HG02571 (cell line): ENCODE measurements at regions not wholly inside any gene's neighbourhood (a gene's known extent, or its start where the extent isn't known, plus 50 kb on each side); places are given as distances from the start of the nearest gene placed in this dataset.
"Not testable (repeated sequence)": the region's sequence is repeated elsewhere in the genome, so short reads cannot be mapped to it uniquely, and the experiment has no call there.

Experiments
- ATAC-seq: cut with Tn5 transposase; IDR thresholded peaks from one replicate; pipeline ENCODE4 v1.9.1; 2021; ENCODE audit warnings: mild to moderate bottlenecking, moderate library complexity; ENCODE audit not compliant: unreplicated experiment

DNA sequence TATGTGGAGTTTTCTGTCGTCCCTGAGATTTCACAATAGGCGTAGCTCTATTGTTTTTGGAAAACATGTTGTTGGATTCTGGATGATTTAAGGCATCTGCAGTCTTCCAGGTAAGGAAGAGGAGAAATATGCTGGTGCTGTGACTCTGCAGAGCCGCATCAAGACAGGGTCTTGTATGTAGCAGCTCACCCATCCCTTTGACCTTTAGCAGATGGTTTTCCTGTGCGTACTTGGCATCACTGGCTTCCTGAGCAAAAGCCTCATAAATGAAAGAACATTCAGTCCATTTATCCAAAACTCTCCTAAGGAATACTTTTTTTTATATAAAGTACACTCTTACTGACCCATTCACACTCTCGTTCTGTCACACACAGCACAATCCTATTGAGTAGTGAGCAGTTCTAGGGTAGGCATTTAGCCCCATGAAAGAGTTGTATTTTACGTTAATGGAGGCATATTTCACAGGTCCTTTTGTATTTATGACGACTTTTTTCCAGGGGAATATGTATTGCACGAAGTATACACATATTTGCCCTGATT, 443.9 kb downstream of the STK39 start:
- ATAC-seq = no peak

DNA sequence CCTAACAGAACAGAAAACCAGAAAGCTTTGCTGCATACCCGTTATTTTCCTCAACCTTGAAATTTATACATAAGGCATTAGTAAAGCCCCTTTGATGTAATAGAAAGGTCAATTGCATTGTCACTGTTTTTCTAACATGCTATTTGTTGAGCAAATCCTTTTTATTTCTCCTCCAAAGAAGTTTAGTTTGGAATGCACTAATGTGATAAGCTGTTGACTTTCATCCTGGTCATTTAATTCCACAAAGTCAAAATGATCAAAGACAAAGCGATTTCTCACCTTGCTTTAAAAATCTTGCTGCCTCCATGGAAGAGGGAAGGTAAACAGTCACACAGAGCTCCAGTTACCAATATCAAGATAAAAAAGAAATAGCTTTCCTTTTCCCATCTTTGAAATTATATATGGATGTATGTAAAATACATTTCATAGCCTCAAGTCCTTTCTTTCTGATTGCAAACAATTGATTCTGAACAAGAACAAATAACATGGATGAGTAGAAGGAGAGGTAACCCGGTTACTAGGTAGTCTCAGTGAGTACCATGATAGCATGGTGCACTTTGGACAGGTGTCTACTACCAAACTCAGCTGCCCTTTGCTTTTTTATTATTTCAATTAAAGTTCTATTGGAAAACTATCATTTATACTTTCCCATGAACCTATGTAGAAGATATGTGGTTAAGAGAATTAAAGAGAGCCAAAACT, 452.7 kb downstream of the STK39 start:
- ATAC-seq = no peak

DNA sequence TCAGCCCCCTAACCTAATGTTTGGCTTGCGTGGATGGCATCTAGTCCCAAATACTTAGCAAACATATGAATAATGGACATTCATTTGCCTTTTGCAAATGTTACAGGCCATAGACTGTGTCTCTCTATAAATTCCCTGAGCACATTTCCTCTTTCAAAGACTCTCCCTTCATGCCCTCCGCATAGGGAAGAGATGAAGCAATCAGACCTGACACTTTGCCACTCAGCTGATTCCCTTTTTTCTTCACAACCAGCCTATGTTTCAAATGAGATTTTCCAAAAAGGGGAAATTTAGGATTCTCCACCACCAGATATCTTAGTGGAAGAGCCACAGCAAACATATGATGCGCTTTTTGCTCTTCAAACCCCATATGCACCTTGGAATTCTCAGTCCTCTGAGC, 453.7 kb downstream of the STK39 start:
- ATAC-seq = no peak

DNA sequence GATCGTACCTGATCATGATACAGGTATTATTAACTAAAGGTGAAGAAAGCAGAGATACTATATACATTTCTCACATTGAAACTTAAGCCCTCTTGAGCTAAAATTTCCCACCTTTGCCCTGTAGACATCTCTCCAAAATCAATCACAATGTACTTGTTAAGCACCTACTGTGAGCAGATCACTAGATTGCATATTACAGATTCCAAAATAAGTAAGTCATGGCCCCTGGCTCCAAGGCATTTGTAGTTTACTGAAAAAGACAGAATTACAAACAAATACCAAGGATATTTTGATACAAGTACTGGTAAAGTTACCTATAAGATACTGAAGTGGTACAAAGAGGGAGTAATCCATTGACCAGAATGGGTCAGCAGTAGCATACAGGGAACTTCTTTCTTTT, 455.3 kb downstream of the STK39 start:
- ATAC-seq = no peak

DNA sequence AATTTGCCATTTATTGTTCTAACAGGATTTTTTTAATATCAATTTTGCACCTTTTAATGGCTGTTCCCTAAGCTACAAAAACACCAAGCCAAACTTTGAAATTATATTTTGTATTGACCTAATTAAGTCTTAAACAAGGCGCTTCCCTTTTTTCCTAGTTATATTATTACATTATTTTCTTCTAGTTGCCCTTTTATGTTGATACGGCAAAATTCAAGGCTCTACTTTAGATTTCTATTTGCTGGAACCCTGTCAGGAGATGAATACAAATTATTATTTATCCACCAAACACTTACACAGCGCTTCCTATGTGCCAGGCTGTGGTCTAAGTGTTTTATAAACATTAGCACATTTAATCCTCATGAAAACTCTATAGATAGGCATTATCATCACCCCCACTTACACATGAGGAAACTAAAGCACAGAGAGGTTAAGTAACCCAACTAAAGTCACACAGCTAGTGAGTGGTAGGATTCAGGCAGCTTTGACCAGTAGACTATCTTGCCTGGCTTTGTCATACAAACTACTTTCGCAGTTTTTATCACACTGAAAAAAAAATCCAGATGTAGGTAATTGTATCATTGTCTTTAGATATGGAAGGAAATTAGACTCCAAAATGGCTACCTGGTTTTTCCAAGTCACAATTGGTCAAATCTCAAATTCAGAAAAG, 456.5 kb downstream of the STK39 start:
- ATAC-seq = no peak

DNA sequence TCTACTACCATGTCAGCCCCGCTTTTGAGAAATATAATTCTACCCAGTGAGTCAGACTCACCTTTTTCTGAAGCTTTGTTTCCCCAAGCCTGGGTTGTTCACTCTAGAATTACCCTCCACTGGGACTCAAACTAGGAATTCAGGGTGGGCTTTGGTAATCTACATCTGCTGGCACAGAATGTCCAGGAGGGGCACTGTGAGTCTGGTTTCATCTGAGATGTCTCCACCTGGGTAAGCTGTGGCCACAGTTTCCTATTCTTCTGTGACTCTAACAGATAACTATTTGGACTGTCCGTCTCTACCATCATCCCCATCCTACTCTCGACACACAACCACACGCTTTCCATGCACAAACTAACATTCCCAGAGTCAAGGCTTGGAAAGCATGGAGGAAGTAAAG, 457.2 kb downstream of the STK39 start:
- no peak for ATAC-seq

DNA sequence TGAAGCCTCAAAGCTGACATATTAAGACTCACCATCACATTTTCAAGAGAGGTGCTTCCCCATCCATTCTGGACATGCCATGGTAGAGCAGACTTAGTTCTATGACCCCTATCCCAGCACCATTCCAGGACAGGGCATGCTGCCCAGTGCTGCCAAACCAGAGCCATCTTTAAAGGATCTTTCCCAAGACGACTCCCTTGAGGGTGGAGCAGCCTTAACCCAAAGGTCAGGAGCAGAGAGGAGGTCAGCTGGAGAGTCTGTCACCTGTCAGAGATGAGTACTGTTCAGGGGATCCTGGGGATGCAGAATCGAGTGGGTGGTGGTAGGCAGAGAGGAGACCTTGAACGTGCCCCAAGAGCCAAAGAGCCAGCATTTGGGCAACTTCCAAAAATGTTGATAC, 459.8 kb downstream of the STK39 start:
- ATAC-seq = no peak

DNA sequence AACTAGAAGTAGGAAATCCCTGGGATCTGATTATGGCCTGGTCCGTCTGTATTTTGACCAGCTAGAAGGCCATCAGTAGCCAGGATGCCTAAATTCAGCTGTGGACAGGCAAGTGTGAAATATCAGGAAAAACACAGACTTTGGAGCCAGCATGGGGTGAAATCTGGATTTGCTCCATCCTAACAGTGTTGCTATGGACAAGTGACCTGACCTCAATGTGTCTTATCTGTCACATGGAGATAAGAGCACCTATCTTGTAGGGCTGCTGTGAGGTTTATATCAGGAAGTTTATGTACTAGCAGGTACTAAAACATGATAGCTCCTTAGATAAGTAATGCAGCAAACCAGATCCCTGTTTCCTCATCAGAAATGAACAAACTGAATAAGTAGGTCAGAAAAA, 460.4 kb downstream of the STK39 start:
- no peak for ATAC-seq

DNA sequence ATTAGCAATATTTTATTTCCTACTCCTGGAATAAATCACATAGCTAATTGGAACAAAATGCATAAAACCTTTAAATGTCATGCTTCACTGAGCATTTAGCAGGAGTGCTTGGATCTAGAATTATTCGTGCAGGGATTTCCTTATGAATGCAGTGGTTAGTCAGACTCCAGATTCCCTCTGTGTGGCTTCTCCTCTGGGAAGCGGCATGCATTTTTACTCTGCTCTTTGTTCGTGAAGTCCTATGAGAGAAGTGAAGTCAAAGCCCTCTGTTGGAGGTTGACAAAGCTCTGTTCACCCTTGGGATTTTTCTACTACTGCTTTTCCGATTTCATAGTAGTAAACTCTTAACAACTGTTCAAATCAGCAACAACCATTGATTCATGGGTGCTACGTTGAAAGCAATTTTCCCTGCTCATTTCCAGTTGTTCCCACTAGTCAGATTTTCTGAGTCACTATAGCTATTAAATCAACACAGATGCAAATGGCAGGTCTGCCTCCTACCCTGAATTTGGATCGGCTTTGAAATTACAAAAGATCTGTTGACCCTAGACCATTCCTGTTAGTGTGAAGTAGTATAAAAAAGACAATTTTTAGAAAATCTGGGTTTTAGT, 461.7 kb downstream of the STK39 start:
- no peak for ATAC-seq

DNA sequence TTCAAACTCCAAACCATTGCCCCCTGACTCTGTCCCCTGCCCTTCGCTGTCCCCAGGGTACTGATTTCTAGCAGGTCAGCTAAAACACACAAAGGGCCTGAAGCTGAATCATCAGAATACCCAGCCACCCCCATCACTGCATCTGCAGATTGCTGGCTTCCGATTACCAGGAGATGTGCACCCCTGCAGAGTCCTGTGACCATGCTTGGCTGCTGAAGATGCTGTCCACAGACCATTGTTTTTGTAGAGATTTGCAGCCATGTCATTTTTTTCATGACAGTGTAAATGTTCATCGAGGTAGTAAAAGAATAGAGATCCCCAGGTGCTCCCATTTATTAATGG, 463.3 kb downstream of the STK39 start:
- no peak for ATAC-seq

DNA sequence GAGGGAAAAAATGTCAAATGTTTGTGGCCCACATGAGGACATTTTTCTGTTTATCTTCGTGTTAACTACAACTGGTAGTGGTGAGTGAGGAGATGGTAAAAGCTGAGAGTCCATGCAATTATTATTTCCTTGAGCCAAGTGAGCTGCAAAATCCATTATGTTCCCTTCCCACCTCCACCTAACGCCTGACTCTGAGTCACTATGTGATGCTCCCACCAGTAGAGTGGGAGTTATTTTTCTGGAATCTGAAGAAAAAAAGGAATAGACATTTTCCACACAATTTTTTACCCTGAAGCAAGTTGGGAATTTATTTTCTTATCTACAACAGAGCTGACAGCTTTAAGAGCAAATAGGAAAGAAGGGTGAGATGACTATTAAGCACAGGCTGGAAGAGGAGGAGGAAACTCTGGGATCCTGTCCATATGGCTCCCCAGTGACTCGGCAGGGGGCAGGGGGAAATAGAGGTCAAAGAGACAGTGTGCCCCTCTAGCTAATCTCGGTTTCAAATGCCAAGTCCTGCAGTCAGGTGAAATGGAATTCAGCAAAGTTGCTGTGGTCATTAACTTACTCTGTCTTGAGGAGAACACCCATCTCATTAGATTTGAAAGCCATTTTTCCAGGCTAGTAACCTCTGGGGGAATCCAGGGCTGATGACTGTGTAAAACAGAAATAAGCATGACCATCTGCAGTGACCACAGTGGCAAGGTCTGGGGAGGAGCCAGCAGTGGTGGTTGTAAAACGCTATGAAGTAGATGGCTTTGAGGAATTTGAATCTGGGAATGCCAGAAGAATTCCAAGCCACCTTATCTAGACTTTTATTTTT, 463.9 kb downstream of the STK39 start:
- no peak for ATAC-seq

DNA sequence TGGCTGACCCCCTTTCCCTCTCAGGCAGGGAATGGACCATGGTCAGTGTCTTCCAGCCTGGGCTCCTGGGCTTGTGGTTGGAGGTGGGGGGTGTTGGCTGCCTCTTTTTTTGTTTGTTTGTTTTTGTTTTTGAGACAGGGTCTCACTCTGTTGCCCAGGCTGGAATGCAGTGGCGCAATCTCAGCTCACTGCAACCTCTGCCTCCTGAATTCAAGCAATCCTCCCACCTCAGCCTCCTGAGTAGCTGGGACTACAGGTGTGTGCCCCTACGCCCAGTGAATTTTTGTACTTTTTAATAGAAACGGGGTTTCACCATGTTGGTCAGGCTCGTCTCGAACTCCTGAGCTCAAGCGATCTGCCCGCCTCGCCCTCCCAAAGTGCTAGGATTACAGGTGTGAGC, 465.8 kb downstream of the STK39 start:
- not testable (repeated sequence) for ATAC-seq

DNA sequence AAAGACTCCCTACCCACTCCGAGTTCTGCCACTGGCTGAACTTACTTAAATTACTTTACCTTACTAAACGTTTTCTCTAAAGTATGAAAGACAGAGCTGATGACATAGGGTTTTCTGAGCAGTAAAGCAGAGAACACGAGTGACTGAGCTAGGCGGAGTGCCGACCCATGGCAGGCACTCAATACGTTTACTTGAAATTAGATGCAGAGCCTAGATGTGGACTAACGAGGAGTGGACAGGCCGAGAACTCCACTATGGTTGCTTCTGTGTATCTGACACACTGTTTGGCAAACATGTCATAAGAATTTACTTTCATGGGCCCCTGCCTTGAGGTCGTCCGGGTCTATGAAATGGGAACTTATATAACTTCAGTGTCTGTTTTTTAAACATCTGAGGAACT, 471.0 kb downstream of the STK39 start:
- ATAC-seq = no peak

DNA sequence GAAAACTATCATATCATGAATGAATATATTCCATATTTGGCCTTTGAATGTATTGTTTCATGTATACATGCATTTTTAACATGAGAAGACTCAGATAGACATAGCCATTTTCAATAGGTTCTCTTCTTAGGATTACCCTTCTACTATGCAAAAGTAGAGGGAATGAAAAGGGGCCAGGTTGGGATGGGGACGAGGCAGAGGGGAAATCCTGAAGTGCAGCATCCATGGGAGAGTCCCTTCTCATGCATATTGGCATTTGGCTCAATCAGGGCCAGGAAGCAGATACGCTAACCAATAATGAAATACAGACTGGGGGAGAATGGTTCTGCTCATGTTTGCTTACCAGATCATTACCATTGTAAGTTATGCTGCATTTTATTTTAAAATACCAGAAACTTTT, 475.8 kb downstream of the STK39 start:
- ATAC-seq = no peak

DNA sequence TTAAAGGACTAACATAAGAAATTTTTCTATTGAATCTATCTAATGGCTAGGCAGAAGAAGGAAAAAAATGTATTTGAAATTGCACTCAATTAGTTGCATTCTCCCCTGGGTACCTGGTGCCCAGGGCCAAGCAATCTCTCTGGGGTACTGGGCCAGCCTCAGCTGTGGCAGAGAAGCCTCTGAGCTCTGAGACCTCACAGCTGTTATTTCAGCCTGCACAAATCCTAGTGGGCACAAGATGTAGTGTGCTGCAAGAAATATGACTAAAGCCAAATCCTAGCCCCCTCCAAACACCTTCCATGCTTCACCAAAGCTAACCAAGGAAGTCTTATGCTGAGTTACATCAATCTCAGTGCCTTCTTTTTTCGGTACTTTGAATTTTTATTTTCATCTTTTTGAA, 478.4 kb downstream of the STK39 start:
- ATAC-seq = no peak

DNA sequence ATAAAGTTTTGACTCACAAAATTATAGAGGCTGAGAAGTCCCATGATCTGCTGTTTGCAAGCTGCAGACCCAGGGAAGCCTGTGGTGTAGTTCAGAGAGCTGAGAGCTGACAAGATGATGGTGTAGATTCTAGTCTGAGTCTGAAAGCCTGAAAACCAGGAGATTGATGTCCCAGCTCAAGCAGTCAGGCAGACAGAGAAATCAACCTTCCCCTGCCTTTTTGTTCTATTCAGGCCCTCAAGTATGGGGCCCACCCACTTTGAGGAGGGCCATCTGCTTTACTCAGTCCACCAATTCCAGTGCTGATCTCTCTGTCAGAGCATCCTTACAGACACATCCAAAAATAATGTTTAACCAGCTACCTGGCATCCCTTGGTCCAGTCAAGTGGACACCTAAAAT, 479.6 kb downstream of the STK39 start:
- no peak for ATAC-seq

DNA sequence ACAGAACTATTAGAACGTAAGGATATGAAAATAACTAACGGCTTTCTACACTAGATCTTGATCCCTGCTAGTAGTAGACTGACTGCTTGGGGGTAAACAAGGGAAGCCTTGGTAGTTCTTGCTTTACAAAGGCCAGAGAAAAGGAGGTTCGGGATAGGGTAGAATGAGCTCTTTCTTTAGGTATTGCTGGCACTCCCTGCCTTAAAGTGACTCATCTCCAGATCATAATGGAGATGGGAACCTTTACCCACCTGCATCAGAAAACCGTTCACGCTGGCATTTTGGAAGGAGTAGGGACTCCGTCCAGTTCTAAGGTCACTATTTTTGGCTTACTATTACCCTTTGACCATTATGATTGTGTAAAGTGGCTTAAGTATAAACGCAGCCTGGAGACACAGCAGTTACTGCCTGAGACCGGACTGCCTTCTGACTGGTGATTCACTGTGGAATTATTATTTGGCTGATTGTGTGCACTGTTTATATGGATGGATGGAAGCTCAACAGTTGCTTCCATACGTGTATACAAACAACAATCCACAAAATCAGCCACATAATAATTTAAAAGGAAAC, 482.5 kb downstream of the STK39 start:
- no peak for ATAC-seq

DNA sequence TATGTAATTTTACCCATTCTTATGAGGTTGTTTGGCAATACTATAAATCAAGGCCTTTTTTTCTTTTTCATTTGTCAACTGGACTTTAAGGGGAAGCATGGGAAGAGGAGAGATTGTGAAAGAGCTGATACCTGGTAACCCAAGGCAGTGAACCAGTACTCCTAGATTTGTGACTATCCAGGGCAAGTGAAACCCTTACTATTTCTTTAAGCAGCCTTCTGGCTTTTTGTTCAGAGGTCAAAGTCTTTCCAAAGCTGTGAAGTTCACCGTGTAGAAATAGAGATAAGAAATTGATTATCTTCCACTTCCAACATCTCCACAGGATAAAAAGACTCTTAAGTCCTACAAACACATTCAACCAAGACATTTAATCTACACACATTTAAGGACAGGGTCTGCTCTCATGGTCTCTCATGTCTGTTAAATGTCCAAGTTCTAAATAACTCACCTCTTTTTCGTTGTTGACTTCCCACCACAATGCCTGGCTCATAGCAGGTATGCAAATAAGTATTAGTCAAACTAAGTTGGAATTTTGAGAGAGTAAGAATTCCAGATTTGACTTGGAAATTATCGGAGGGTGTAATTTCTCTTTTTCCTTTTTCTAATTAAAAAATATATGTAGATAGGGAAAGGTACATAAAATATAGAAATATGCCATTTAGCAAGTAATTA, 485.8 kb downstream of the STK39 start:
- no peak for ATAC-seq

DNA sequence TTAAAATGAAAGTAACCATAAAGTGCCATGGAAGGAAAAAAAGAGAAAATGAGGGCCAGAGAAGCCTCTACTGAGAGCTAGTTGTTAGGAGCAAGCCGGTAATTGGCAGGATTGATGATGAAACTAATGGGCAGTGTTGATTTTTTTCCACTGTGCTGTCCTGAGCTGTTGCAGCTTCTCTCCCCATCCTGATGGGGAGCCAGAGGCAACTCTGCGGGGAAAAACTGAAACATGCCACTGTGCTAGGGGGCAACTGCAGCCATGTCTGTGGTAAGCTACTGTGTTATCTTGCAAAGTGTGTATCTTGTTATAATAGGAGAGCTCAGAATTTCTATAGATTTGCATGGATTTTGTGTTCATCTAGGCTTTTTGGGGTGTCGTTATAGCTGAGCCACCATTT, 487.9 kb downstream of the STK39 start:
- ATAC-seq = no peak

DNA sequence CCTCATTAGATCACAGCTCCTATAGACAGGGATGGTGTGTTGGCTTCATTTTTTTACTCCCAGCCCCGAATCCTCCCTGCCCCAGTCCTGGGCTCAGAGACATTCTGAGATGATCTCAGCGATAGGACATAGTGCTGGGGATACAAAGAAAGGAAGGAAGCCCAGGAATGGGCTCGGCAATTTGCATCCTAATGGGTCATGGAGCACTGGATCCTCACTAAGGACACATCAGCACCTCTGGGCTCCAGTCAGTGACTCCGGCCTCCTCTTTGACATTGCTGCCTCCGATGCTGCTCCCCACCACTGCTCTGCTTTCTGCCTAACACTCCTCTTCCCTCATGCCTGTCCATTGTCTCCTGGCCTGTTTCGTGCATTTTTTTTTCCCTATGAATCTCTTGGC, 489.1 kb downstream of the STK39 start:
- no peak for ATAC-seq

DNA sequence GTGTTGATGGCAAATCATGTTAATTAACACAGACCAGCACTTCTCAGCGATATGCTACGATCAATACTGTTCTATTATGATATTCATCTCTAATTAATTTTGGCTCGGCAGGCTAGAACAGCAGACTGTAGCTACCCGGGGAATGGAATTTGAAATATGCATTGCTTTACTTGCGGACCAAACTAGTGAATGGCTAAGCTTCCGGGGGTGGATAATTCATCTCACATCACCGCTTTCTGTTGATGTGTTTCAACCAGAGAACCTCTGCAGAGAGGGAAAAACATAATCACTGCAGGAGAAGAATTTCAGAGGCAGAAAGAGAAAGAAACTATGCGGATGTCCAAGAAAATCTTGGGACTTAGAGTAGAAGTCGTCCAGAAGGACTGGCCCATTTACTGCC, 490.9 kb downstream of the STK39 start:
- no peak for ATAC-seq
